ENCODE measurements at regions not wholly inside any gene's neighbourhood (a gene's known extent, or its start where the extent isn't known, plus 50 kb on each side); places are given as distances from the start of the nearest gene placed in this dataset.

DNA sequence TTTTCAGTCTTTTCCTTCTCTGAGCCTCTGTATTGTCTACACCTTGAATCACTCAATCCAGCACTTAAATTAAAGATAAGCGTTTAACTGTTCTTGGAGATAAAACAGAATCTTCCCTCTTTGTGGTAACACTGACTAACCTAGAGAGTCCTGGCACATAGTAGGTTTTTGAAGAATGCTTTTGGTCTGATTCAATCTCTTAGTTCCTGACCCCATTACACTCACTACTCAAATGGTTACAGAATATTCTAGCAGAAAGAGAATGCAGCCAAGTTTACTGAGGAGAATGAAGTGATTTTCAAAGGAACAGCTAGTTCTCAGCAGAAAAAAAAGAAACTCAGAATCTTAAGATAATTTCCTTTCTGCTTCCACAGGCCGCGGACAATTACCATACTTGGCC, 309.2 kb upstream of the PRMT6 start:
- no peaks in the 10 kb centered on the region for H3K36me3 ChIP-seq (ENCODE audit: control insufficient read depth, insufficient read depth, low read length)

GRCh38 chr1:106747791-106748190, 308.7 kb upstream of the PRMT6 start:
- Histone ChIP-seq H3K4me3 (ENCODE audit: low read depth, low read length) (no peak overlapping the region), H3K36me3 (ENCODE audit: control insufficient read depth, insufficient read depth, low read length) (no peaks in the 10 kb centered on the region), H3K9me3 (ENCODE audit: control insufficient read depth, insufficient read depth, low read length) (no peaks in the 10 kb centered on the region), H3K4me1 (ENCODE audit: control insufficient read depth, insufficient read depth, low read length) (peaks cover 21% of the 10 kb centered on the region), H3K27me3 (ENCODE audit: control insufficient read depth, insufficient read depth, low read length) (no peaks in the 10 kb centered on the region), H3K9ac (ENCODE audit: low read depth, low read length) (no peak overlapping the region)

More for the DNA sequence above, 309.2 kb upstream of the PRMT6 start:
- H3K9ac ChIP-seq (ENCODE audit: low read depth, low read length): no peak overlapping the region
- no peaks in the 10 kb centered on the region for H3K9me3 ChIP-seq (ENCODE audit: control insufficient read depth, insufficient read depth, low read length)
- peaks cover 21% of the 10 kb centered on the region for H3K4me1 ChIP-seq (ENCODE audit: control insufficient read depth, insufficient read depth, low read length)
- no peaks in the 10 kb centered on the region for H3K27me3 ChIP-seq (ENCODE audit: control insufficient read depth, insufficient read depth, low read length)
- H3K4me3 ChIP-seq (ENCODE audit: low read depth, low read length): no peak overlapping the region

DNA sequence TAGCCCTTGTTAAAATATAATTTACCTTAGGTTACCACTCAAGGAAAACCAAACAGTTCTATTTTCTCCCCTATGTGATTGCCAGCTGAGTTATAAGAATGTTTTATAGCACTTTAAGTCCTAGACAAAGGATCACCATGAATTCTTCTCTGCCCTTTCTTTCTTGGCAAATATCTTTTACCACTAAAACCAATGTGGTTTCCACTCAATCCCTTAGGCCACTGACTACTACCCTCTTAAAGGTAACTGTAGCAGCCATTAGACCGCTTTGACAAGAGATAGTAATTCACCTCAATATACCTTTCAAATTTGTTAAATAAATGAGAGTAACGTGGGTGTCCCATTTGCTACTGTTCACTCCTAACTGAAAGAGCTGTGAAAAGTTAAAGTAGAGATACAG, 307.9 kb upstream of the PRMT6 start:
- no peaks in the 10 kb centered on the region for H3K9me3 ChIP-seq (ENCODE audit: control insufficient read depth, insufficient read depth, low read length)
- H3K4me1 ChIP-seq (ENCODE audit: control insufficient read depth, insufficient read depth, low read length): peaks cover 21% of the 10 kb centered on the region
- no peaks in the 10 kb centered on the region for H3K27me3 ChIP-seq (ENCODE audit: control insufficient read depth, insufficient read depth, low read length)
- H3K9ac ChIP-seq (ENCODE audit: low read depth, low read length): no peak overlapping the region
- no peaks in the 10 kb centered on the region for H3K36me3 ChIP-seq (ENCODE audit: control insufficient read depth, insufficient read depth, low read length)
- no peak overlapping the region for H3K4me3 ChIP-seq (ENCODE audit: low read depth, low read length)

DNA sequence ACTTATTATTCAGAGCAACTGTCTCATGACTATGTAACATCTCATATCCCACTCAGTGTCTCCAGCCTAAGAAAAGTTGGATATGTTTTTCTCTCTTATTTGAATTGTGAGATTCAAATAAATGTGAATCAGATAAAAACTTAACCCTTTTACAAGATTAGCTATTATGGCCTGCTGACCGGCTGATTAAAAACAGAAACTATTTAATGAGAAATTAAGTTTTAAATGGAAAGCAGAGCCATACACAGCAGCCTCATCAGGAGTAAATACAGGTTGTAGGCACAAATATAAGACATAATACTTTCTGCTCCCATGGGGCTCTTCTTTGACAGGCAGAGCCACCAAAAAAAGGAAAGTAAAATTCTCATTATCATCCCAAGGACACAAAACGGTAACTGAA, 307.0 kb upstream of the PRMT6 start:
- Histone ChIP-seq H3K9me3 (ENCODE audit: control insufficient read depth, insufficient read depth, low read length) (no peaks in the 10 kb centered on the region), H3K4me3 (ENCODE audit: low read depth, low read length) (no peak overlapping the region), H3K27me3 (ENCODE audit: control insufficient read depth, insufficient read depth, low read length) (no peaks in the 10 kb centered on the region), H3K4me1 (ENCODE audit: control insufficient read depth, insufficient read depth, low read length) (peaks cover 21% of the 10 kb centered on the region), H3K36me3 (ENCODE audit: control insufficient read depth, insufficient read depth, low read length) (no peaks in the 10 kb centered on the region), H3K9ac (ENCODE audit: low read depth, low read length) (no peak overlapping the region)

DNA sequence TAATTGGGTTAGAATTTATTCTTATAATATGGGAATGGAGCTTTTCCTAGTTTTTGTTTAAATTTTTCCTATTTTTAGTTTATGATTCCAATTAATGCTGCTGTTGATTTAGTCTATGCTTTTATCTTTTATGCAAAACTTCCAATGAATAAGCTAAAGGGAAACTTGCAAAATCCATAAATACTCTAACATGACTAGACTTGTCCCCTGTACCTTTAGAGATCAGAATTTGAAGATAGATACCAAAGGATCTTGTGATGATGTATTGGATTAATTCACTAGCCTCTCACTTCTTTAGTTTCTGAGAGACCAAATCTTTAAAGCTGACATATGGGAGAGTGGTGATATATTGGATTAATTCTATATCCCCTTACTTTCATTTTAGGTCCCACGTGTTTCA, 306.6 kb upstream of the PRMT6 start:
- no peaks in the 10 kb centered on the region for H3K9me3 ChIP-seq (ENCODE audit: control insufficient read depth, insufficient read depth, low read length)
- H3K27me3 ChIP-seq (ENCODE audit: control insufficient read depth, insufficient read depth, low read length): no peaks in the 10 kb centered on the region
- no peak overlapping the region for H3K4me3 ChIP-seq (ENCODE audit: low read depth, low read length)
- H3K4me1 ChIP-seq (ENCODE audit: control insufficient read depth, insufficient read depth, low read length): peaks cover 21% of the 10 kb centered on the region
- no peak overlapping the region for H3K9ac ChIP-seq (ENCODE audit: low read depth, low read length)
- H3K36me3 ChIP-seq (ENCODE audit: control insufficient read depth, insufficient read depth, low read length): no peaks in the 10 kb centered on the region

- H3K9me3 ChIP-seq (ENCODE audit: control insufficient read depth, insufficient read depth, low read length): no peaks in the 10 kb centered on the region
- no peak overlapping the region for H3K9ac ChIP-seq (ENCODE audit: low read depth, low read length)
- H3K4me3 ChIP-seq (ENCODE audit: low read depth, low read length): no peak overlapping the region
- no peaks in the 10 kb centered on the region for H3K27me3 ChIP-seq (ENCODE audit: control insufficient read depth, insufficient read depth, low read length)
- peaks cover 14% of the 10 kb centered on the region for H3K4me1 ChIP-seq (ENCODE audit: control insufficient read depth, insufficient read depth, low read length)
- no peaks in the 10 kb centered on the region for H3K36me3 ChIP-seq (ENCODE audit: control insufficient read depth, insufficient read depth, low read length)
Observed at GRCh38 chr1:106751002-106751401, 305.5 kb upstream of the PRMT6 start.

DNA sequence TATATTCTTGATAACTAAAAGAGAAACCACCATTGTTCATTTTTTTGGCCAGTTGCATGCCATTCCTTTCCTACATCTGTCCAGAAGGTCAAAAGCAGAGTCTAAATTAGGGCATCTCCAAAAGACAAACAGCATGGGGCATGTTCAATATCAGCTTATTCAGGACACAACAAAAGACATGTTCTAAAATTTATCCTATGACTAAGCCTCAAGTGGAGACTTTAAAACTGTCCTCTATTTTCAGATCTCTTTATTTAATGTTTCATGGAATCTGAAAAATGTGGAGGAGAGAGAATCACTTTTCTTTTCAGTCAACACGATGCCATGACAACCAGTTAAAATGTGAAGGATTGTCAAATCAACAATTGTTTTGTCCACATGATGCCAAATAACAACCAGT, 303.4 kb upstream of the PRMT6 start:
- Histone ChIP-seq H3K9ac (ENCODE audit: low read depth, low read length) (no peak overlapping the region), H3K4me1 (ENCODE audit: control insufficient read depth, insufficient read depth, low read length) (peaks cover 10% of the 10 kb centered on the region), H3K4me3 (ENCODE audit: low read depth, low read length) (no peak overlapping the region), H3K9me3 (ENCODE audit: control insufficient read depth, insufficient read depth, low read length) (no peaks in the 10 kb centered on the region), H3K36me3 (ENCODE audit: control insufficient read depth, insufficient read depth, low read length) (no peaks in the 10 kb centered on the region), H3K27me3 (ENCODE audit: control insufficient read depth, insufficient read depth, low read length) (no peaks in the 10 kb centered on the region)

DNA sequence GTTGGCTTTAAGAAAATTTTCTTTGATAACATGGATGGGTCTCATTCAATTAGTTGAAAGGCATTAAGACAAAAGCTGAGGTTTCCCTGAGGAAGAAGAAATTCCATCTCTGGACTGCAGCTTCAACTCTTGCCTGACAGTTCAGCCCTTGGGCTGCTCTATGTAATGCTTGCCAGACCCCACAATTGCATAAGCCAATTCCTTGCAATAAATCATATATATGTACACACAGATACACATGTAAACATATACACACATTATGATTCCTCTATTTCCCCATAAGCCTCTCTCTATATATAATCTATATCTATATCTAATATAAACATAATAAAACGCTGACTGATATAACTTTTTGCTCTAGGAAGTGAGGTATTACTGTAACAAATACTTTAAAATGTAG, 301.5 kb upstream of the PRMT6 start:
- Histone ChIP-seq H3K9ac (ENCODE audit: low read depth, low read length) (no peak overlapping the region), H3K36me3 (ENCODE audit: control insufficient read depth, insufficient read depth, low read length) (no peaks in the 10 kb centered on the region), H3K27me3 (ENCODE audit: control insufficient read depth, insufficient read depth, low read length) (no peaks in the 10 kb centered on the region), H3K4me1 (ENCODE audit: control insufficient read depth, insufficient read depth, low read length) (peaks cover 10% of the 10 kb centered on the region), H3K9me3 (ENCODE audit: control insufficient read depth, insufficient read depth, low read length) (no peaks in the 10 kb centered on the region), H3K4me3 (ENCODE audit: low read depth, low read length) (no peak overlapping the region)

- H3K27me3 ChIP-seq (ENCODE audit: control insufficient read depth, insufficient read depth, low read length): no peaks in the 10 kb centered on the region
- no peaks in the 10 kb centered on the region for H3K36me3 ChIP-seq (ENCODE audit: control insufficient read depth, insufficient read depth, low read length)
- H3K9ac ChIP-seq (ENCODE audit: low read depth, low read length): no peak overlapping the region
- no peaks in the 10 kb centered on the region for H3K9me3 ChIP-seq (ENCODE audit: control insufficient read depth, insufficient read depth, low read length)
- H3K4me1 ChIP-seq (ENCODE audit: control insufficient read depth, insufficient read depth, low read length): peaks cover 4% of the 10 kb centered on the region
- no peak overlapping the region for H3K4me3 ChIP-seq (ENCODE audit: low read depth, low read length)
Observed at GRCh38 chr1:106755682-106756406, 300.6 kb upstream of the PRMT6 start.

DNA sequence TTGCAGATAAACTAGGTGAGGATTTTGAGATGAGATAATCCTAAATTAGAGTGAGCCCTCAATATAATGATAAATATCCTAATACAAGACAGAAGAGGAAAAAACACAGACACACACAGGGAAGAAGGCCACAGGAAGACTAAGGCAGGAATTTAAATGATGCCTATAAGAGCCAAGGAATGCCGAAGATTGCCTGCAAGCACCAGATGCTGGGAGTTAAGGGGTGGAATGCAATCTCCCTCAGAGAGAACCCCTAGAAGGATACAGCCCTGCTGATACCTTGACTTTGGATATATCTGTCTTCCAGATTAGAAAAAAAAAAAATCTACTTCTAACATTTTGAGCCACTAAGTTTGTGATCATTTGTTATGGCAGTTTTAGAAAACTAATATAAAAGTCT, 299.7 kb upstream of the PRMT6 start:
- H3K27me3 ChIP-seq (ENCODE audit: control insufficient read depth, insufficient read depth, low read length): no peaks in the 10 kb centered on the region
- no peaks in the 10 kb centered on the region for H3K36me3 ChIP-seq (ENCODE audit: control insufficient read depth, insufficient read depth, low read length)
- no peak overlapping the region for H3K9ac ChIP-seq (ENCODE audit: low read depth, low read length)

GRCh38 chr1:106768077-106768476, 288.4 kb upstream of the PRMT6 start:
- H3K36me3 ChIP-seq (ENCODE audit: control insufficient read depth, insufficient read depth, low read length): no peaks in the 10 kb centered on the region
- no peaks in the 10 kb centered on the region for H3K9me3 ChIP-seq (ENCODE audit: control insufficient read depth, insufficient read depth, low read length)
- H3K4me3 ChIP-seq (ENCODE audit: low read depth, low read length): no peak overlapping the region
- H3K27me3 ChIP-seq (ENCODE audit: control insufficient read depth, insufficient read depth, low read length): no peaks in the 10 kb centered on the region
- no peak overlapping the region for H3K9ac ChIP-seq (ENCODE audit: low read depth, low read length)
- no peaks in the 10 kb centered on the region for H3K4me1 ChIP-seq (ENCODE audit: control insufficient read depth, insufficient read depth, low read length)

More for the DNA sequence above, 299.7 kb upstream of the PRMT6 start:
- H3K4me3 ChIP-seq (ENCODE audit: low read depth, low read length): no peak overlapping the region
- no peaks in the 10 kb centered on the region for H3K9me3 ChIP-seq (ENCODE audit: control insufficient read depth, insufficient read depth, low read length)
- no peaks in the 10 kb centered on the region for H3K4me1 ChIP-seq (ENCODE audit: control insufficient read depth, insufficient read depth, low read length)

- Histone ChIP-seq H3K9me3 (ENCODE audit: control insufficient read depth, insufficient read depth, low read length) (no peaks in the 10 kb centered on the region), H3K4me3 (ENCODE audit: low read depth, low read length) (no peak overlapping the region), H3K27me3 (ENCODE audit: control insufficient read depth, insufficient read depth, low read length) (no peaks in the 10 kb centered on the region), H3K4me1 (ENCODE audit: control insufficient read depth, insufficient read depth, low read length) (no peaks in the 10 kb centered on the region), H3K36me3 (ENCODE audit: control insufficient read depth, insufficient read depth, low read length) (no peaks in the 10 kb centered on the region), H3K9ac (ENCODE audit: low read depth, low read length) (no peak overlapping the region)
Observed at GRCh38 chr1:106768501-106768900, 288.0 kb upstream of the PRMT6 start.

Data from iPS-15b (cell line).